Body of pancreas (tissue), 4 donors: ENCODE measurements at regions not wholly inside any gene's neighbourhood (a gene's known extent, or its start where the extent isn't known, plus 50 kb on each side); places are given as distances from the start of the nearest gene placed in this dataset.

Experiments
- POLR2A ChIP-seq, 3 donors: fragments of 450-650 bp; IDR thresholded peaks; one replicate each; pipeline ENCODE4 v1.6.1; 2016; ENCODE audit warnings: antibody characterized with exemption in 3 of 3, mild to moderate bottlenecking in 2 of 3
- TF ChIP-seq, protein P1 (sequence below), 7 experiments: fragments of 450-650 bp in 4 of 7; fragments of 200-600 bp in 3 of 7; sonication (generic) in 3 of 7; IDR thresholded peaks; one replicate each; pipeline ENCODE4 v1.5.1; 2016 to 2019; ENCODE audit warnings: antibody characterized with exemption in 7 of 7

DNA sequence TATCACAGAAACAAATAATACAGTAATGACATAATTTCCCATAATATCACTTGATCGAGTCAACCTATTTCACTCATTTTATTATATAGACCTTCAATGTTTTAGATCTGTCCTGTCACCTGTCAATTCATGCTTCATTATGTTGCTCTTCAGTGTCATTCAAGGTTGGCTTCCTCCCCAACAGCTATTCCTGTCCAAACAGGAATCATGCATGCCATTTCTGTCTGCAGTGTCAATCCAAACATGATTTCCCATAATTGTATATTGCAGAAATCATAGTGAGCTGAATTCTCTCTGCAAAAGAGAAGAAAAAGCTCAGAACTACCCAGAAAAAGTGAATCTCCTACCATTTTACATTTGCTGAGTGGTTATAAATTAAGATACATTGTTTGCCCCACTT, 628.6 kb downstream of the NR4A2 start:
- TF ChIP-seq, protein P1, sequence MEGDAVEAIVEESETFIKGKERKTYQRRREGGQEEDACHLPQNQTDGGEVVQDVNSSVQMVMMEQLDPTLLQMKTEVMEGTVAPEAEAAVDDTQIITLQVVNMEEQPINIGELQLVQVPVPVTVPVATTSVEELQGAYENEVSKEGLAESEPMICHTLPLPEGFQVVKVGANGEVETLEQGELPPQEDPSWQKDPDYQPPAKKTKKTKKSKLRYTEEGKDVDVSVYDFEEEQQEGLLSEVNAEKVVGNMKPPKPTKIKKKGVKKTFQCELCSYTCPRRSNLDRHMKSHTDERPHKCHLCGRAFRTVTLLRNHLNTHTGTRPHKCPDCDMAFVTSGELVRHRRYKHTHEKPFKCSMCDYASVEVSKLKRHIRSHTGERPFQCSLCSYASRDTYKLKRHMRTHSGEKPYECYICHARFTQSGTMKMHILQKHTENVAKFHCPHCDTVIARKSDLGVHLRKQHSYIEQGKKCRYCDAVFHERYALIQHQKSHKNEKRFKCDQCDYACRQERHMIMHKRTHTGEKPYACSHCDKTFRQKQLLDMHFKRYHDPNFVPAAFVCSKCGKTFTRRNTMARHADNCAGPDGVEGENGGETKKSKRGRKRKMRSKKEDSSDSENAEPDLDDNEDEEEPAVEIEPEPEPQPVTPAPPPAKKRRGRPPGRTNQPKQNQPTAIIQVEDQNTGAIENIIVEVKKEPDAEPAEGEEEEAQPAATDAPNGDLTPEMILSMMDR (IDR thresholded peaks at IDR 0.05): no peak
- TF ChIP-seq POLR2A (IDR thresholded peaks at IDR 0.05): no peak
